Epithelial cell of prostate (primary cell): ENCODE measurements at regions not wholly inside any gene's neighbourhood (a gene's known extent, or its start where the extent isn't known, plus 50 kb on each side); places are given as distances from the start of the nearest gene placed in this dataset.
"Not testable (repeated sequence)": the region's sequence is repeated elsewhere in the genome, so short reads cannot be mapped to it uniquely, and the experiment has no call there.

Experiments used
- DNase-seq: peaks from one replicate; pipeline ENCODE4 v3.0.0-alpha.2; 2011; ENCODE audit warnings: low read depth, low spot score
- H3K27ac ChIP-seq: fragments of 450-650 bp; 2 replicates; pipeline ENCODE4 v1.5.1; 2017; ENCODE audit warnings: mild to moderate bottlenecking

- no peak for DNase-seq
These were observed 128.9 kb downstream of the TMEM200A start for GRCh38 chr6:130494729-130495128.

DNA sequence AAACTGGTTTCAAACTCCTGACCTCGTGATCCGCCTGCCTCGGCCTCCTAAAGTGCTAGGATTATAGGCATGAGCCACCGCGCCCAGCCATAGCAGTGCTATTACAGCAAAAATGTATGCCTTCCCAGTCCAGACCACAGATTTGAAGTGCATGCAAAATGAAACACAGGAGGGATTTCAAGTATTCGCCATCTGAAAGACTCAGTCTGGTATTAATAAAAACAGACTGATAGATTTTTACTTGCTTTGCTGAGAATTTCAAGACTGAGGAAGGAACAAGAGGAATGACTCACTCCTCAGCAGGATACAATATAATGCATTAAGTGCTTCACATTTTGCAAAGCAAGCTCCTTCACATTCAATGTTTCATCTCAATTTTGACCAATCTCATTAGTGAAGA, 134.9 kb downstream of the TMEM200A start:
- peak overlapping the region; percentile 4 for H3K27ac ChIP-seq
- DNase-seq, result no peak

More at GRCh38 chr6:130494729-130495128, 128.9 kb downstream of the TMEM200A start:
- no peak overlapping the region for H3K27ac ChIP-seq

DNA sequence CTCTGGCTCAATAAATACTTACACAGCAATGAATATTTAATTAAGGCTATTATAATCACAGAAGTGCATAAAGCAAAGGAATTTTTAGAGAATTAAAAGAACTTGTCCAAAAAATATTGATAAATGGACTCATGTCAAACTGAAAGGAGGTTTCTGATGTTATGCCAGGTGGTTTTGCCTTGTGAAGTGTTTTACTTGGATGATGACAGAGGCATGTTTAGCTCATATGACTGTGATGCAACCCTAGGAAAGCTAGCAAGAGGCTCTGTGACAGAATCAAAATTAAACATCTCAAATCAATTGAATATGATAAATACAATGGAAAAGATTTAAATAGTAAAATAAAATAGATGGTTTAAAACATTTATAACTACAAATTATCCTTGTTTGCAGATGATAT, 137.3 kb downstream of the TMEM200A start:
- DNase-seq, result no peak
- H3K27ac ChIP-seq, result no peak overlapping the region

- DNase-seq, result no peak
- H3K27ac ChIP-seq, result no peak overlapping the region
These were observed 140.2 kb downstream of the TMEM200A start for GRCh38 chr6:130505808-130506598.

- DNase-seq, H3K27ac ChIP-seq: not testable (repeated sequence)
These were observed 141.3 kb downstream of the TMEM200A start for GRCh38 chr6:130507005-130507665.

DNA sequence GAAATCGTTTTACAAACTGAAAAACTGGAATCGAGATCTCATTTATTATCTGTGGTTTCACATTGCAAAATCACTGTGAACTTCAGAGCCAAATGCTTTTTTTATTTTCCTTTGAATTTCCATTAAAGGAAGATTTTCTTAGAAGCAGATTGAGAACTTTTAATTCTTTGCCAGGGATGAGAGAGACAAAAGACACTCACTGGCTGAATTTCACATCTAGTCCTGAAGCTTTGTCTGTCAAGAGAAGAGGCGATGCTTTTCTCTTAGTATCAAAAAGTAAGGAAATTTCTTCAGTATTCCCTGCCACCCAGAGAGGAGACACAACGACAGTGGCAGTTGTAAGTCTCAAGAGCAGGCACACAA, 141.8 kb downstream of the TMEM200A start:
- DNase-seq, result no peak
- no peak overlapping the region for H3K27ac ChIP-seq

DNA sequence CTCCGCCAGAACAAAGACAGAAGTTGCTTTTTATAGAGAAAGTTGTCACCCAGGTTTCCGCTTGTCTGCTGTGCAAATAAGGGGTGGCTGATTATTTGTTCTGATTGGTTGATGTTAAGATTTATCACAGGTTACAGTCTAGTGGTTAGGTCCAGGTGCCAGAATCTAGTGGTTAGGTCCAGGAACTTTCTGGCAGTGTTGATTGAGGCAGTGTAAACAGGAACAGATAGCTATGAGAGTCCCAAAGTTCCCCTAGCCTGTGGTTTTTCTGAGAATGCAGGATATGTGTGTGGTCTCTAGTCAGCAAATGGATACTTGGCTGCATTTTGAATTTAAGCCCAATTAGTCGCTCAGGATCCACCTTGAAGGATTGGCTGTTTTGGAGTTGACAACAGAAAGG, 148.0 kb downstream of the TMEM200A start:
- peak; percentile 33 for DNase-seq
- no peak overlapping the region for H3K27ac ChIP-seq

- DNase-seq, result no peak
- H3K27ac ChIP-seq, result no peak overlapping the region
These were observed 148.9 kb downstream of the TMEM200A start for GRCh38 chr6:130514712-130515111.

GRCh38 chr6:130515306-130515705, 149.5 kb downstream of the TMEM200A start:
- DNase-seq, result no peak
- H3K27ac ChIP-seq, result no peak overlapping the region

DNA sequence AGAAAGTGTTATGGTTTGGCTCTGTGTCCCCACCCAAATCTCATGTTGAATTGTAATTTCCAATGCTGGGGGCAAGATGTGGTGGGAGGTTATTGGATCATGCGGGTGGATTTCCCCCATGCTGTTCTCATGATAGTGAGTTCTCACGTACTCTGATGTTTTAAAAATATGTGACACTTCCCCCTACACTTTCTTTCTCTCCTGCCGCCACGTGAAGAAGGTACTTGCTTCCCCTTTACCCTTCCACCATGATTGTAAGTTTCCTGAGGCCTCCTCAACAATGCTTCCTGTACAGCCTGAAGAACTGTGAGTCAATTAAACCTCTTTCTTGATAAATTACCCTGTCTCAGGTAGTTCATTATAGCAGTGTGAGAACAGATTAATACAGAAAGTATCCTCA, 150.8 kb downstream of the TMEM200A start:
- H3K27ac ChIP-seq, result peak overlapping the region; percentile 68
- DNase-seq, result no peak

- DNase-seq, result peak; percentile 81
- H3K27ac ChIP-seq, result peak overlapping the region; percentile 68
These were observed 151.7 kb downstream of the TMEM200A start for GRCh38 chr6:130517444-130517931.

DNA sequence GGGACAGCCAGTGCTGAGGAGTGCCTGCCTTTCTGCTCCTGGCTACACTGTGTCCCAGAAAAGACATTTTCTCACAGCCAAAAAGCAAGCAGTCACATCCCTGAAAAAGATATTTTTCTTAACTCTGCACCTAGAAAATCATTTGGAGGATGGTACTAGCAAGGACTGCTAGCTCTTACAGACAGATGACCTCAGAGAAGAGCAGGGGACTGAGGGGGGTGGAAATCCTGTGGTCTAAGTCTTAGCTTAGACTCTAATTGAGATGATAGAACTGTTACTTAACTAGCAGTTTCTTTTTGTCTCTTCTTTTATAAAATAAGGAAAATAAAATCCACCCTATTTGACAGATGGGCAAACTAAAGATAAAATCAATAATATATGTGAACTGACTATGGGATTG, 152.8 kb downstream of the TMEM200A start:
- no peak for DNase-seq

DNA sequence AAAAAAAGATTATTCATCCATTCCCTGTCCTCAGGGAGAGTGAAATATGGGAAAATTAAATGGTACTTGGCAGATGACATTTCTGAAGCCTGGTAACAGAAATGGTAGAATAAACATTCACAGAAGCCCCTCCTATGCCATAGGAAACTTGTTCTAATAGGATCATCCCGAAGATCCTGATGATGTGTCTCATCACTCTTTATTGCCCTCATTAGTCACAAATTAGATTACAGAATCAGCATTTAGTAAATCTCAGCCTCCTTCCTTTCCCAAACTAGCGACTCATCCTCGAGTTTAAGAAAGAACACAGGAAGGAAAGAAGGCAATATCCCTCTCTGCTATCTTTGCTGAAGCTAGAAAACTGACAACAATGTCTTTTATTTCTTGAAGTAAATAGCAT, 154.4 kb downstream of the TMEM200A start:
- no peak overlapping the region for H3K27ac ChIP-seq
- no peak for DNase-seq

More for the DNA sequence above, 152.8 kb downstream of the TMEM200A start:
- H3K27ac ChIP-seq, result no peak overlapping the region

GRCh38 chr6:130520801-130521200, 155.0 kb downstream of the TMEM200A start:
- DNase-seq, result no peak
- no peak overlapping the region for H3K27ac ChIP-seq

- H3K27ac ChIP-seq, result no peak overlapping the region
- DNase-seq, result no peak
These were observed 158.7 kb downstream of the TMEM200A start for GRCh38 chr6:130524552-130524951.

DNA sequence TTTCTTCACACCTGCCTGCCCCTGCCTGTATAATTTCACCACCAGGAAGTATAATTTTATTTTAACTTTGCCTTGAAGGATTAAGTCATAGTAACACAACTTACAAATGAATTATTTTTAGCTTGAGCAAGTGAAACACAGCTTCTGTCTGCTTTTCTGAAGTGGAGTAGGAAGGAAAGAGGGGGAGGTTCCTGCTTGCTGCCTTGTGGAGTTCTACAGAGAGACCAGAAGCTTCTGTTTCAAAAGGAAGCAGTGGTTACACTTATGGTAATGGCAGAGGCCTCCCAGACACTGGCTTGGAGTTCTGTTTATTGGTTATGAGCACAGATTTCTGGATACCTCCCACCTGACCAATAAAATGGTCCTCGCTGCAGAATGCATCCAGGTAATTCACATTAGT, 159.6 kb downstream of the TMEM200A start:
- H3K27ac ChIP-seq, result no peak overlapping the region
- DNase-seq, result no peak

DNA sequence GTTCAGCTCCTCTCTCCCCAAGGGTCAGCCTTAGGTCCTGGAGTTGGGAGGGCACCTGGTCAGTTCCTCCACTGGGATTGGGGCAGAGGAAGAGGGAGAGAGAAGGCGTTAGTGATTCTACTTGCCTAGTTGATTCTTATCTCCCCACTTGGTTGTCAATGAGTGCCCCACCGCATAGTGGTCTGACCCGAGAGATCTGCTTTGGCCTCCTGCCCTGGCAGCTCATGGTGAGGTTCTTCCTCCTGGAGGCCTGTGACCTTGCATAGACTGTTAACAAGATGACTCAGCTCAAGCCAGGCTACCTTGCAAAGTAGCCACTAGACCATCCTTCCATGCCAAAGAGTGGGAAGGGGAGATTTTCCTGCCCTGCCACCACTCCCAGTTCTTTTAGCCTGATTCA, 160.6 kb downstream of the TMEM200A start:
- no peak overlapping the region for H3K27ac ChIP-seq
- no peak for DNase-seq

GRCh38 chr6:130527173-130527572, 161.4 kb downstream of the TMEM200A start:
- H3K27ac ChIP-seq, result no peak overlapping the region
- no peak for DNase-seq

- H3K27ac ChIP-seq, result no peak overlapping the region
- no peak for DNase-seq
These were observed 163.8 kb downstream of the TMEM200A start for GRCh38 chr6:130529569-130530149.

- H3K27ac ChIP-seq, result no peak overlapping the region
- DNase-seq, result no peak
These were observed 168.8 kb downstream of the TMEM200A start for GRCh38 chr6:130534627-130535026.

DNA sequence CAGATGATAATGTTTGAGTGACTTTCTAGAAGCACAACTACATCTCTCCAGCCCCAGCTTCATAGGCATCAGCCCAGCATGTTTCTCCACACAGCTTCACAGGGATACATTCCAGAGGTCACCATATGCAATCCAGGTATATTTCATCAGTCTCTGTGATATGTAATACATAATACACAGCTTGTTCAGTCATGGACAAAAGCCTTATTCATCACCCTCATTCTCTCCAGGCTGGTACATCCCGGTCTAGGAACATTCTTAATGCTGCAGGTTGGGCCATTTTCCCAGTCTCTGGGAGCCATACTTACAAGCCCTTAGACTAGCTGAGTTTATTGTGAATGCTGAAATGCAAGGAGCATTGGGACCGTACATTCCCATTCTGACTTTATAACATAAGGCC, 169.4 kb downstream of the TMEM200A start:
- DNase-seq, result no peak
- peak overlapping the region; percentile 8 for H3K27ac ChIP-seq
